Endodermal cell (in vitro differentiated cells): ENCODE measurements at regions not wholly inside any gene's neighbourhood (a gene's known extent, or its start where the extent isn't known, plus 50 kb on each side); places are given as distances from the start of the nearest gene placed in this dataset.

Experiments used
- DNase-seq: peaks from one replicate; pipeline ENCODE4 v3.0.0-alpha.2; 2017
- H3K27ac ChIP-seq: 2 replicates; pipeline ENCODE4 v1.5.1; 2013; ENCODE audit warnings: mild to moderate bottlenecking, low read depth, low read length, moderate library complexity
- H3K27me3 ChIP-seq: 2 replicates; pipeline ENCODE4 v1.6.1; 2013; ENCODE audit warnings: mild to moderate bottlenecking, low read length, moderate library complexity; ENCODE audit not compliant: insufficient read depth, control insufficient read depth, poor library complexity, severe bottlenecking
- H3K36me3 ChIP-seq: 2 replicates; pipeline ENCODE4 v1.7.0; 2013; ENCODE audit warnings: mild to moderate bottlenecking, low read length, moderate library complexity; ENCODE audit not compliant: control insufficient read depth, insufficient read depth
- H3K4me1 ChIP-seq: one replicate; pipeline ENCODE4 v1.7.0; 2013; ENCODE audit warnings: low read length; ENCODE audit not compliant: control insufficient read depth, insufficient read depth
- H3K4me3 ChIP-seq: 2 replicates; pipeline ENCODE4 v1.5.1; 2013; ENCODE audit warnings: mild to moderate bottlenecking, low read length, moderate library complexity
- H3K9ac ChIP-seq: 2 replicates; pipeline ENCODE4 v1.6.1; 2013; ENCODE audit warnings: mild to moderate bottlenecking, low read length, moderate library complexity; ENCODE audit not compliant: poor library complexity, severe bottlenecking; ENCODE audit errors: extremely low read depth
- H3K9me3 ChIP-seq: 2 replicates; pipeline ENCODE4 v1.6.1; 2013; ENCODE audit warnings: mild to moderate bottlenecking, low read length, moderate library complexity; ENCODE audit not compliant: control insufficient read depth
- H3K27ac Mint-ChIP-seq: 2 replicates; pipeline ENCODE4 v1.8.0; 2020; ENCODE audit warnings: mixed read lengths
- H3K27me3 Mint-ChIP-seq: 2 replicates; pipeline ENCODE4 v1.8.0; 2021; ENCODE audit warnings: mild to moderate bottlenecking, mixed read lengths; ENCODE audit not compliant: insufficient read depth
- H3K36me3 Mint-ChIP-seq: 2 replicates; pipeline ENCODE4 v1.8.0; 2020; ENCODE audit warnings: low read depth, mixed read lengths
- H3K4me1 Mint-ChIP-seq: 2 replicates; pipeline ENCODE4 v1.8.0; 2020; ENCODE audit warnings: mixed read lengths
- H3K4me3 Mint-ChIP-seq: 2 replicates; pipeline ENCODE4 v1.8.0; 2020; ENCODE audit warnings: mild to moderate bottlenecking, moderate library complexity, mixed read lengths
- H3K9me3 Mint-ChIP-seq: 2 replicates; pipeline ENCODE4 v1.8.0; 2020; ENCODE audit warnings: mild to moderate bottlenecking, mixed read lengths
- CTCF ChIP-seq: fragments of 200-600 bp; sonication (generic); conservative IDR thresholded peaks from 2 replicates; pipeline ENCODE4 v1.5.0; 2021; ENCODE audit warnings: antibody characterized with exemption, mild to moderate bottlenecking
- WGBS, 2 experiments: methylation state at CpG; one replicate each; pipeline versions ENCODE4 v1.1.5 to v1.1.7; 2013; ENCODE audit warnings: missing lambda C conversion rate in 2 of 2, mixed read lengths in 1 of 2; ENCODE audit not compliant: insufficient coverage in 1 of 2, insufficient read length in 1 of 2; 5-methylcytosine and 5-hydroxymethylcytosine counted together

GRCh38 chr18:10321576-10321975 lies 132.9 kb upstream of the APCDD1 start:
- DNase-seq, result no peak
- H3K27me3 Mint-ChIP-seq, result no peaks in the 10 kb centered on the region
- H3K9me3 Mint-ChIP-seq, result peaks cover 4% of the 10 kb centered on the region
- no peak overlapping the region for H3K27ac ChIP-seq
- H3K9me3 ChIP-seq, result peaks cover 13% of the 10 kb centered on the region
- H3K27me3 ChIP-seq, result no peaks in the 10 kb centered on the region
- 94 to 100% methylated on average over 1 to 2 of the region's 2 CpGs for WGBS, 2 experiments
- H3K36me3 Mint-ChIP-seq, result no peaks in the 10 kb centered on the region
- H3K4me1 ChIP-seq, result no peaks in the 10 kb centered on the region
- peaks cover 15% of the 10 kb centered on the region for H3K4me1 Mint-ChIP-seq
- H3K36me3 ChIP-seq, result no peaks in the 10 kb centered on the region
- H3K27ac Mint-ChIP-seq, result no peak overlapping the region
- no peak overlapping the region for H3K9ac ChIP-seq
- TF ChIP-seq CTCF, result no peak
- H3K4me3 ChIP-seq, result no peak overlapping the region
- no peak overlapping the region for H3K4me3 Mint-ChIP-seq

GRCh38 chr18:10322004-10322403 lies 132.4 kb upstream of the APCDD1 start:
- H3K36me3 Mint-ChIP-seq, result no peaks in the 10 kb centered on the region
- Histone ChIP-seq H3K9ac (no peak overlapping the region), H3K4me1 (no peaks in the 10 kb centered on the region), H3K4me3 (no peak overlapping the region), H3K27me3 (no peaks in the 10 kb centered on the region), H3K9me3 (peaks cover 8% of the 10 kb centered on the region), H3K36me3 (no peaks in the 10 kb centered on the region), H3K27ac (no peak overlapping the region)
- 95 to 100% methylated on average over 6 to 7 of the region's 7 CpGs for WGBS, 2 experiments
- H3K4me3 Mint-ChIP-seq, result no peak overlapping the region
- H3K27ac Mint-ChIP-seq, result no peak overlapping the region
- no peaks in the 10 kb centered on the region for H3K27me3 Mint-ChIP-seq
- H3K4me1 Mint-ChIP-seq, result peaks cover 13% of the 10 kb centered on the region
- DNase-seq, result no peak
- H3K9me3 Mint-ChIP-seq, result peaks cover 1% of the 10 kb centered on the region
- no peak for TF ChIP-seq CTCF

- Histone ChIP-seq H3K9ac (no peak overlapping the region), H3K4me1 (no peaks in the 10 kb centered on the region), H3K27me3 (no peaks in the 10 kb centered on the region), H3K36me3 (no peaks in the 10 kb centered on the region), H3K27ac (no peak overlapping the region), H3K4me3 (no peak overlapping the region), H3K9me3 (peaks cover 4% of the 10 kb centered on the region)
- Mint-ChIP-seq H3K9me3 (peaks cover under 1% of the 10 kb centered on the region), H3K36me3 (no peaks in the 10 kb centered on the region), H3K27ac (no peak overlapping the region), H3K4me3 (no peak overlapping the region), H3K4me1 (peaks cover 11% of the 10 kb centered on the region), H3K27me3 (no peaks in the 10 kb centered on the region)
- 92 to 94% methylated on average over 2 of the region's 2 CpGs for WGBS, 2 experiments
- no peak for DNase-seq
- no peak for TF ChIP-seq CTCF
Observed at GRCh38 chr18:10322435-10322834, 132.0 kb upstream of the APCDD1 start.
